ENCODE measurements at regions not wholly inside any gene's neighbourhood (a gene's known extent, or its start where the extent isn't known, plus 50 kb on each side); places are given as distances from the start of the nearest gene placed in this dataset.

DNA sequence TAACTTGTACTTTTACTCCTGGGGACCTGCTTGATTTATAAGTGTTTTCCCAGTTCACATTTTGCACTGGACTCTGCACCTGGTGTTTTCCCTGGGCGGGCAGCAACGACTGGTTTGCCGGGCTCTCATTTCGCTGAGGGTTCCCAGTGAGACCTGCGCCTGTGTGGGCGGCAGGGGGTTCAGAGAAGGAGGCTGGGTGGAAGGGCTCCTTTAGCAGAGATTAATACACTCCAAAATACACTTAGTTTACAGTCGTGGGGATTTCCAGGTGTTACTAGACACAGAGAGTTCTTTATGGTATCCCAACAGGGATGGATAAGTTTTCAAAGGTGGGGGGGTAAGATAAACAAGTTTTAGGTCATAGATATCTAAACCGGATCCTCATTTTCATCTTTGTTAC is 53.0 kb upstream of the SHISA3 start:
- Histone ChIP-seq H3K27ac (replicated peaks) (no peak overlapping the region), H3K4me3 (replicated peaks; ENCODE audit: insufficient read depth, low read length) (no peak overlapping the region), H3K27me3 (ENCODE audit: insufficient read depth, poor library complexity, severe bottlenecking) (no peaks in the 10 kb centered on the region)
- DNase-seq (ENCODE audit: low read depth in 1 of 2, low spot score in 1 of 2), result no peak
- TF ChIP-seq POLR2AphosphoS5 (IDR thresholded peaks at IDR 0.05; ENCODE audit: low read depth) (no peak), GABPA (IDR thresholded peaks at IDR 0.05; ENCODE audit: low read depth) (no peak), SPI1 (IDR thresholded peaks at IDR 0.05; ENCODE audit: borderline replicate concordance, low read depth) (no peak)
- TF ChIP-seq, protein P1, sequence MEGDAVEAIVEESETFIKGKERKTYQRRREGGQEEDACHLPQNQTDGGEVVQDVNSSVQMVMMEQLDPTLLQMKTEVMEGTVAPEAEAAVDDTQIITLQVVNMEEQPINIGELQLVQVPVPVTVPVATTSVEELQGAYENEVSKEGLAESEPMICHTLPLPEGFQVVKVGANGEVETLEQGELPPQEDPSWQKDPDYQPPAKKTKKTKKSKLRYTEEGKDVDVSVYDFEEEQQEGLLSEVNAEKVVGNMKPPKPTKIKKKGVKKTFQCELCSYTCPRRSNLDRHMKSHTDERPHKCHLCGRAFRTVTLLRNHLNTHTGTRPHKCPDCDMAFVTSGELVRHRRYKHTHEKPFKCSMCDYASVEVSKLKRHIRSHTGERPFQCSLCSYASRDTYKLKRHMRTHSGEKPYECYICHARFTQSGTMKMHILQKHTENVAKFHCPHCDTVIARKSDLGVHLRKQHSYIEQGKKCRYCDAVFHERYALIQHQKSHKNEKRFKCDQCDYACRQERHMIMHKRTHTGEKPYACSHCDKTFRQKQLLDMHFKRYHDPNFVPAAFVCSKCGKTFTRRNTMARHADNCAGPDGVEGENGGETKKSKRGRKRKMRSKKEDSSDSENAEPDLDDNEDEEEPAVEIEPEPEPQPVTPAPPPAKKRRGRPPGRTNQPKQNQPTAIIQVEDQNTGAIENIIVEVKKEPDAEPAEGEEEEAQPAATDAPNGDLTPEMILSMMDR (IDR thresholded peaks at IDR 0.05; ENCODE audit: insufficient read depth, low read length), result no peak
- TF ChIP-seq, protein P2, sequence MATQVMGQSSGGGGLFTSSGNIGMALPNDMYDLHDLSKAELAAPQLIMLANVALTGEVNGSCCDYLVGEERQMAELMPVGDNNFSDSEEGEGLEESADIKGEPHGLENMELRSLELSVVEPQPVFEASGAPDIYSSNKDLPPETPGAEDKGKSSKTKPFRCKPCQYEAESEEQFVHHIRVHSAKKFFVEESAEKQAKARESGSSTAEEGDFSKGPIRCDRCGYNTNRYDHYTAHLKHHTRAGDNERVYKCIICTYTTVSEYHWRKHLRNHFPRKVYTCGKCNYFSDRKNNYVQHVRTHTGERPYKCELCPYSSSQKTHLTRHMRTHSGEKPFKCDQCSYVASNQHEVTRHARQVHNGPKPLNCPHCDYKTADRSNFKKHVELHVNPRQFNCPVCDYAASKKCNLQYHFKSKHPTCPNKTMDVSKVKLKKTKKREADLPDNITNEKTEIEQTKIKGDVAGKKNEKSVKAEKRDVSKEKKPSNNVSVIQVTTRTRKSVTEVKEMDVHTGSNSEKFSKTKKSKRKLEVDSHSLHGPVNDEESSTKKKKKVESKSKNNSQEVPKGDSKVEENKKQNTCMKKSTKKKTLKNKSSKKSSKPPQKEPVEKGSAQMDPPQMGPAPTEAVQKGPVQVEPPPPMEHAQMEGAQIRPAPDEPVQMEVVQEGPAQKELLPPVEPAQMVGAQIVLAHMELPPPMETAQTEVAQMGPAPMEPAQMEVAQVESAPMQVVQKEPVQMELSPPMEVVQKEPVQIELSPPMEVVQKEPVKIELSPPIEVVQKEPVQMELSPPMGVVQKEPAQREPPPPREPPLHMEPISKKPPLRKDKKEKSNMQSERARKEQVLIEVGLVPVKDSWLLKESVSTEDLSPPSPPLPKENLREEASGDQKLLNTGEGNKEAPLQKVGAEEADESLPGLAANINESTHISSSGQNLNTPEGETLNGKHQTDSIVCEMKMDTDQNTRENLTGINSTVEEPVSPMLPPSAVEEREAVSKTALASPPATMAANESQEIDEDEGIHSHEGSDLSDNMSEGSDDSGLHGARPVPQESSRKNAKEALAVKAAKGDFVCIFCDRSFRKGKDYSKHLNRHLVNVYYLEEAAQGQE (IDR thresholded peaks at IDR 0.05; ENCODE audit: insufficient replicate concordance, low read depth), result no peak

DNA sequence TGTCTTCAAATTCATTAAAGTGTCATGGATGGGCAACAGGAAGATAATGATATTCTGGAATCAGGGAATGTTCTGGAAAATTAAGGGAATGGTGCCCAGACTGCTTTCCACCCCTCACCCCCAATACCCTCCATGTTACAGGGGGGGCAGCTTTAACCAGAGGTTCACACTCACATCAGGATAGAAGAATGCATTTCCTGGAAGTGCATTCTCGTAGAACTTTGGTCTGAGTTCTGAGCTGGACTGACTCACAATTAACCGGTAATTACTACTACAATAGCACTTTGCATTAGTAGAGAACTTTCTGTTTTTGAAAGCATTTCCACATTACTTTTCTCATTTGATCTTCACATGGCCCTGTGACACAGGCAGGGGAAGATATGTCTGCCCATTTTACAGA is 52.5 kb upstream of the SHISA3 start:
- no peak for DNase-seq (ENCODE audit: low read depth in 1 of 2, low spot score in 1 of 2)
- Histone ChIP-seq H3K27ac (replicated peaks) (no peak overlapping the region), H3K4me3 (replicated peaks; ENCODE audit: insufficient read depth, low read length) (no peak overlapping the region), H3K27me3 (ENCODE audit: insufficient read depth, poor library complexity, severe bottlenecking) (no peaks in the 10 kb centered on the region)
- TF ChIP-seq POLR2AphosphoS5 (IDR thresholded peaks at IDR 0.05; ENCODE audit: low read depth) (no peak), GABPA (IDR thresholded peaks at IDR 0.05; ENCODE audit: low read depth) (no peak), SPI1 (IDR thresholded peaks at IDR 0.05; ENCODE audit: borderline replicate concordance, low read depth) (no peak)
- TF ChIP-seq, protein P2 (IDR thresholded peaks at IDR 0.05; ENCODE audit: insufficient replicate concordance, low read depth), result no peak
- TF ChIP-seq, protein P1 (IDR thresholded peaks at IDR 0.05; ENCODE audit: insufficient read depth, low read length), result no peak

DNA sequence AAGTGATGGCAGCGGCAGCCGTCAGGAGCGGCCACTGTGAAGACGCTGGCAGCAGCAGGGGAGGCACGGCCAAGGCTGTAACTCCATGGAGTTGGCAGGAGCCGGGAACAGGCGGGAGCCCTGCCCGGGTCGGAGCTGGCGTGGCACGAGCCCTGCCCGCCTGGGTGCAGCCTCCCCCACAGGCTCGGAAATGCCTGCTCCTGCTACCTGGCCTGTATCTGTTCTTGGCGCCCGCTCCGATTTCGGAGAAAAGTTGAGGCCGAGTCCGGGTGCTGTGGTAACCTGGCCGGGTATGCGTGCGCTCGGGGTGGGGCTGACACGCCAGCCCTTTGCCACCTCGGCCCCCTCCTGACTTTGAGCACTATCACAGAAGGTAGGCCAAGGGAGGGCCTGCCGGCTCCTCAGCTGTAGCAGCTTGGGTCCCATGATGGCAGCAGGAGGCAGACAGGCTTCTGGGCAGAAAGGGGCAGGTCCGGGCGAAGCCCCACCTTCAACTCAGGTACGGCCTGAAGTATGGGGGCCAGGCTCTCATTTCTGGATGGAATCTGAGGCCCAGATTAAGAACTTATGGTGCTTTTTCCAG is 51.2 kb upstream of the SHISA3 start:
- H3K27me3 ChIP-seq (ENCODE audit: insufficient read depth, poor library complexity, severe bottlenecking), result no peaks in the 10 kb centered on the region
- no peak for DNase-seq (ENCODE audit: low read depth in 1 of 2, low spot score in 1 of 2)
- TF ChIP-seq, protein P1 (IDR thresholded peaks at IDR 0.05; ENCODE audit: insufficient read depth, low read length), result no peak
- no peak for TF ChIP-seq POLR2AphosphoS5 (IDR thresholded peaks at IDR 0.05; ENCODE audit: low read depth)

DNA sequence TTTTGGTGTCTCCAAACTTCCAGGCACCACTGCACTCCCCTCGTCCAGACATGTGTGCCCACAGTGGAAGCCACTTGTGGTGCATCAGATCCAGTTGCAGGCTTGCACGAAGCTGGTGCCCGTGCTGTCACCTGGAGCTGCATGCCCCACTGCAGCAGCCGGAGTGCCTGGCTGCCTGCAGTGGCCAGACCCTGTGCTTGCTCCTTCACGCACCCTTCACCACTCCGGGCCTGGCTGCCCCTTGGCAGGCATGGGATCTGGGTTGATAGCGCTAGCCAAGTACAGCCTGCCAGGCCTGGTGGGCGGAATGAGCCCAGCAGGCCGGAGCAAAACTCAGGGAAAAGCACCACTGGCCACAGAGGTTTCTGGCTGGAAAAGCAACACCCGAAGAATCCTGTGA is 50.2 kb upstream of the SHISA3 start:
- Histone ChIP-seq H3K4me3 (replicated peaks; ENCODE audit: insufficient read depth, low read length) (no peak overlapping the region), H3K27ac (replicated peaks) (no peak overlapping the region), H3K27me3 (ENCODE audit: insufficient read depth, poor library complexity, severe bottlenecking) (no peaks in the 10 kb centered on the region)
- no peak for DNase-seq (ENCODE audit: low read depth in 1 of 2, low spot score in 1 of 2)
- TF ChIP-seq, protein P1 (IDR thresholded peaks at IDR 0.05; ENCODE audit: insufficient read depth, low read length), result no peak
- TF ChIP-seq GABPA (IDR thresholded peaks at IDR 0.05; ENCODE audit: low read depth) (no peak), SPI1 (IDR thresholded peaks at IDR 0.05; ENCODE audit: borderline replicate concordance, low read depth) (no peak), POLR2AphosphoS5 (IDR thresholded peaks at IDR 0.05; ENCODE audit: low read depth) (no peak)
- TF ChIP-seq, protein P2 (IDR thresholded peaks at IDR 0.05; ENCODE audit: insufficient replicate concordance, low read depth), result no peak

More for the DNA sequence above, 51.2 kb upstream of the SHISA3 start:
- H3K27ac ChIP-seq (replicated peaks), result no peak overlapping the region
- H3K4me3 ChIP-seq (replicated peaks; ENCODE audit: insufficient read depth, low read length), result no peak overlapping the region
